Head of caudate nucleus (tissue), 42 donors: ENCODE measurements at regions not wholly inside any gene's neighbourhood (a gene's known extent, or its start where the extent isn't known, plus 50 kb on each side); places are given as distances from the start of the nearest gene placed in this dataset.

Experiments used
- DNase-seq, 42 donors: peaks; one replicate each; pipeline versions ENCODE4 v3.0.0 to v3.0.0-alpha.2; 2020 to 2021; ENCODE audit warnings: mixed read lengths in 7 of 42
- intact Hi-C: fragments of 100-400 bp; cut with DNase I; formaldehyde crosslinking; loops from one replicate; pipeline ENCODE4 v1.15.0; 2022

DNA sequence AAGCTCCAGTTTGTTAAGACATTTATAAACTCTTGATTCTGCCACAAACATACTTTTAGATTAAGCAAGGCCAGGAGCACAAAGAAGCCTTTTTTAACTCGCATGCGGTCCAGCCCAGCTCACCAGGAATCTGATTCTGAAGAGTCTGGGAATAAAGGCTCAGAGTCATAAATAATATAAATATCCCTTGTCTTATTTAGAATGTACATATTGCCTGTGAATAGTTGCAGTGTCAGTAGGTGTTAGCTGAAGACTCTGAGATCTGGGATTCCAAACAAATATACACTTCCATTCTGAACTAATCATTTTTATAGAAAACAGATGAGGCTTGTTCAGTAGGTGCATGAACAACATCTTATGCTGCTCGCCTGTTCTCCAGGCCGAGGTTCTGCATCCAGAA, 59.1 kb upstream of the ELAC2 start:
- intact Hi-C loops, result no loop called here
- DNase-seq, result no peak

DNA sequence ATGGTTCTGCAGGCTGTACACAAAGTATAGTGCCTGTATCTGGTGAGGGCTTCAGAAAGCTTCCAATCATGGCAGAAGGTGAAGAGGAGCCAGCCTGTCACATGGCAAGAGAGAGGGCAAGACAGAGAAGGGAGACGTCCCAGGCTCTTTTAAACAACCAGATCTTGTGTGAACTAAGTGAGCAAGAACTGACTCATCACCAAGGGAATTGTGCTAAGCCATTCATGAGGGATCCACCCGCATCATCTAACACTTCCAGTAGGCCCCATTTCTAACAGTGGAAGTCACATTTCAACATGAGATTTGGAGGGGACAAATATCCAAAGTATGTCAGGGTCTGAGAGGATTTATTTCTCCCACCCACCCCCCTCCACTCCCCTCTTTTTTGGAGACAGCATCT, 56.2 kb upstream of the ELAC2 start:
- intact Hi-C loops, result no loop called here
- no peak for DNase-seq

DNA sequence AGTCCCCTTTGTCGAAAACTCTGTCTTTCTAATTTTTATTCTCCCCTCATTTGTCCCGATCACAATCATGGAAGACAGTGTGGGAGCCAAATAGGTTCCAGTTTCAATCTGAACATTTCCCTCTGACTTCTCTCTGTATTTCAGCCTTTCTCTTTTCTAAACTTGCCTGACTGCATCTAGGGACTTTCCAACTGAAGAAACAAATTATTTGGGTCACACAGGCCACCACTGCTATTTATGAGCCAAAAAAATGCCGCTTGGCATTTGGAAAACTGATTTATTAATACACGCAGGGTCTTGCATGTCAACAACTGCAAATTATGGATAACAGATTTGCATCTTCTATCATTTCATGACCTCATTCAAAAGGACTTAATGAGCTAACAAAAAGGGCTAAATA, 55.2 kb upstream of the ELAC2 start:
- intact Hi-C loops, result no loop called here
- DNase-seq, result no peak

DNA sequence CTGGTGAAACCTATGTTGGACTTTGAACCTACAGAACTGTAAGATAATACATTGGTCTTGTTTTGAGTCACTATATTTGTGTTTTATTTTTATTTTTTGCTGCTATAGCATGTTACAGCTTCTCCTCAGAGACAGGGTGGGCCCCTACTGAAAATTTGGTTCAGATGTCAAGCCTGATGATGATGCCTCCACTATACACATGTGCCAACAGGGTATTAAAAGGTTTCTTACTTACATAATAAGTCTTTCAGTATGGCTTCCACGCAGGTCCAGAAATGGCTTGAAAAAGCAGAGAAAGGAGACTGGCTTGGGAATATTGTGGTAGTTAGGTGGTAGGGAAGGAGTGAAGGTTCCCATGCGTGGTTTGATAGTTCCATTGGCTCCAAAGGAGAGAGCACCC, 52.9 kb upstream of the ELAC2 start:
- intact Hi-C loops, result no loop called here

DNA sequence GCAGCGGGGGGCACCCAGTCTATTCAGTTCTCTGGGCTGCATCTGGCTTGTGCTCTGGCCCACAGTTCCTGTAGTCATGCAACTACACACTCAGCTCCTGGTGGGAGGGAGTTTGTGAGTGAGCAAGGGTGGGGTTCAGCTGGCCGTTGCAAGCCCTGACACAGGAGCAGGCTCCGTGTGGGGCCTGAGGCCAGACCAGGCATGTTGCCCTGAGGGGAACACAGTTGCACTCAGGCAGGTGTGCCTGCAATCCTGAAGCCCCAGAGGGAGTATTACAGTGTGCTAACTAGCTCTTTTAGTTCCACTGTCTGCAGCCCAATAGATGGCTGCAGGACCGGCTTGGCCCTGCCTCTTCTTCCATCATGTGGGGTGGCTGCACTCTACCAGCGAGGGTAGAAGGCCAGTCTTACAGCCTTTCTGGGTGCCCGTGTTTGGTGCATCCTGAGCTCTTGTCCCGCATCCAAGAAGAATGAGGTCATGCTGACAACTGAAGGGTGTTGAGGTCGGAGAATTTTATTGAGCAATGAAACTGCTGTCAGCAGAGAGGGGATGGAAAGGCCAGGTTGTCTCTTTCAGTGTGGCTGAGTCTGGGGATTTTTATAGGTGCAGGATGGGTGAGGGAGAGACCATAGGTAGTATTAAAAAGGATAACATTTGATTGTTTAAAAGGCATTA, 49.9 kb upstream of the ELAC2 start:
- DNase-seq, result no peak
- intact Hi-C loops, result no loop called here

More for the DNA sequence above, 52.9 kb upstream of the ELAC2 start:
- DNase-seq, result no peak
